Spleen (tissue), 11 donors: ENCODE measurements at regions not wholly inside any gene's neighbourhood (a gene's known extent, or its start where the extent isn't known, plus 50 kb on each side); places are given as distances from the start of the nearest gene placed in this dataset.

Experiments
- DNase-seq: peaks from one replicate; pipeline ENCODE4 v3.0.0-alpha.2; 2020
- H3K27ac ChIP-seq, 8 donors: fragments of 200-600 bp; sonication (generic) in 7 of 8; 1 replicate in 4 of 8; 2 replicates in 4 of 8; pipeline versions ENCODE4 v1.5.0 to v1.8.0; 2016 to 2021; ENCODE audit warnings: inconsistent platforms in 4 of 8, mild to moderate bottlenecking in 4 of 8, moderate library complexity in 1 of 8
- H3K27me3 ChIP-seq, 7 donors: fragments of 200-600 bp; sonication (generic) in 6 of 7; replicated peaks in 1 of 7; 1 replicate in 4 of 7; 2 replicates in 3 of 7; pipeline versions ENCODE4 v1.5.0 to v1.8.0; 2016 to 2021; ENCODE audit warnings: inconsistent platforms in 3 of 7, mild to moderate bottlenecking in 1 of 7
- H3K36me3 ChIP-seq, 6 donors: fragments of 200-600 bp; sonication (generic) in 5 of 6; 1 replicate in 4 of 6; 2 replicates in 2 of 6; pipeline versions ENCODE4 v1.5.0 to v1.8.0; 2016 to 2021; ENCODE audit warnings: inconsistent platforms in 2 of 6
- H3K4me1 ChIP-seq, 6 donors: fragments of 200-600 bp; sonication (generic) in 5 of 6; 1 replicate in 3 of 6; 2 replicates in 3 of 6; pipeline versions ENCODE4 v1.5.0 to v1.8.0; 2016 to 2021; ENCODE audit warnings: inconsistent platforms in 3 of 6
- H3K4me3 ChIP-seq, 8 donors: fragments of 200-600 bp; sonication (generic) in 7 of 8; 1 replicate in 4 of 8; 2 replicates in 4 of 8; pipeline versions ENCODE4 v1.5.0 to v1.8.0; 2016 to 2021; ENCODE audit warnings: inconsistent platforms in 4 of 8, mild to moderate bottlenecking in 4 of 8, moderate library complexity in 2 of 8
- H3K9me3 ChIP-seq, 8 donors: fragments of 200-600 bp; sonication (generic) in 7 of 8; 1 replicate in 4 of 8; 2 replicates in 4 of 8; pipeline versions ENCODE4 v1.5.0 to v1.8.0; 2016 to 2021; ENCODE audit warnings: inconsistent platforms in 4 of 8
- CTCF ChIP-seq, 11 experiments: fragments of 200-600 bp in 7 of 11; fragments of 450-650 bp in 4 of 11; sonication (generic) in 4 of 11; IDR thresholded peaks in 8 of 11; conservative IDR thresholded peaks in 3 of 11; 1 replicate in 7 of 11; 2 replicates in 4 of 11; pipeline versions ENCODE4 v1.4.0 to v1.8.0; 2016 to 2021; ENCODE audit warnings: antibody characterized with exemption in 11 of 11, inconsistent platforms in 4 of 11, mild to moderate bottlenecking in 1 of 11
- POLR2A ChIP-seq, 3 donors: fragments of 450-650 bp; IDR thresholded peaks; one replicate each; pipeline ENCODE4 v1.5.1; 2017; ENCODE audit warnings: antibody characterized with exemption in 3 of 3, mild to moderate bottlenecking in 1 of 3
- POLR2AphosphoS5 ChIP-seq, 3 donors: sonication (generic); formaldehyde crosslinking; IDR thresholded peaks; one replicate each; pipeline ENCODE4 v1.5.1; 2017; ENCODE audit warnings: antibody characterized with exemption in 3 of 3
- WGBS, 5 donors: extraction: QIAGEN DNeasy Blood & Tissue Kit in 3 of 5; methylation state at CpG; one replicate each; pipeline versions ENCODE4 v1.1.5 to v1.1.7; 2013 to 2018; 5-methylcytosine and 5-hydroxymethylcytosine counted together
- intact Hi-C: fragments of 100-400 bp; cut with DNase I; formaldehyde crosslinking; loops from one replicate; pipeline ENCODE4 v1.15.0; 2023; ENCODE audit warnings: low total_unique reads
- donor health status: healthy with polysubstance abuse.
- donor health status: DM: no; HTN: no; CAD: no; lungs with moderate emphysema.
- donor health status: DM: no; HTN: no; CAD: no.
- donor health status: Bipolar disorder and iron deficiency.
- donor health status: healthy.
- donor health status: DM: no; HTN: no; CAD: no.
- donor health status: DM: yes; HTN: yes; CAD: no.

DNA sequence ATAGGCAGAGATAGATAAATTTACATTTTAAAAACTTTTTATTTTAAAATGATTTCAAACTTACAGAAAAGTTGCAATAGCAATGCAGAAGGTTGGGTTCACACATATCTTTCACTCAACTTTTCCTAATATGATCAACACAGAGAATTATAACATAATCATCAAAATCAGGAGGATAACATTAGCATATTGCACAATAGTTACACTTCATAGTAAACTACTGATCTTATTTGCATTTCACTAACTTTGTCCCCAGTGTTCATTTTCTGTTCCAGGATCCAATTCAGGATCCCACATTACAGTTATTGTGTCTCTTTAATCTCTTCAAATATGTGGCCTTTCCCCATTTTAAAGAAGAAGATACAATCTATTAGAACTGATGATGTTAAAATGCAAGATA is 115.4 kb upstream of the ETV6 start:
- H3K4me3 ChIP-seq = no peak overlapping the region
- TF ChIP-seq POLR2A (IDR thresholded peaks at IDR 0.05) (no peak), CTCF (IDR thresholded peaks at IDR 0.05 in 8 of 11, conservative IDR thresholded peaks at IDR 0.05 in 3 of 11) (no peak), POLR2AphosphoS5 (IDR thresholded peaks at IDR 0.05) (no peak)
- intact Hi-C loops = no loop called here
- no peak overlapping the region for H3K27ac ChIP-seq
- H3K9me3 ChIP-seq = peaks cover 0 to 5% (median 0%) of the 10 kb centered on the region in 8 donors
- no peak for DNase-seq
- peaks cover 0 to 7% (median 0%) of the 10 kb centered on the region in 7 donors for H3K27me3 ChIP-seq
- no peaks in the 10 kb centered on the region for H3K4me1 ChIP-seq
- H3K36me3 ChIP-seq = no peaks in the 10 kb centered on the region

DNA sequence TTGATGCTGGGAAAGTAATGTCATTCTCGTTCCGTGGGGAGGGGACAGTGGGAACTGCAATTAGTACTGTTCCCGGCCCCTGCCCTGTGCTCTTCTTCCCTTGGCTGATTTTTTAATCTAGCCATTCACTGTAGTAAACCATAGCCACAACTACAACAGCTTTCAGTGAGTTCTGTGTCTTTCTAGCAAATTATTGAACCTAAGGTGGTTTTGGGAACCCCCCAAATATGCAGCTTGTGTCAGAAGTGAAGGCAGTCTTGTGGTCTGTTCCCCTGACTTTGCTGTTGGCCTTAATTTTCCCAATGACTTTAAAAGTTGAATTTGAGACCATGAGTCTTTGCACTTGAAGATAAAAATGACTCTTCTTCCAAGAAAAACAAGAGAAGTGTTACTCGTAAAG is 114.3 kb upstream of the ETV6 start:
- Histone ChIP-seq H3K27ac (no peak overlapping the region), H3K4me3 (no peak overlapping the region), H3K4me1 (no peaks in the 10 kb centered on the region), H3K27me3 (peaks cover 0 to 7% (median 0%) of the 10 kb centered on the region in 7 donors), H3K9me3 (peaks cover 0 to 5% (median 0%) of the 10 kb centered on the region in 8 donors), H3K36me3 (no peaks in the 10 kb centered on the region)
- DNase-seq = no peak
- WGBS, 5 donors = 89 to 96% (median 93%) methylated on average over 4 of the region's 4 CpGs
- TF ChIP-seq CTCF (IDR thresholded peaks at IDR 0.05 in 8 of 11, conservative IDR thresholded peaks at IDR 0.05 in 3 of 11) = no peak
- no peak for TF ChIP-seq POLR2A (IDR thresholded peaks at IDR 0.05)
- no peak for TF ChIP-seq POLR2AphosphoS5 (IDR thresholded peaks at IDR 0.05)
- intact Hi-C loops = no loop called here

- peaks cover 0 to 5% (median 0%) of the 10 kb centered on the region in 8 donors for H3K9me3 ChIP-seq
- DNase-seq = no peak
- H3K36me3 ChIP-seq = no peaks in the 10 kb centered on the region
- H3K4me3 ChIP-seq = no peak overlapping the region
- H3K27me3 ChIP-seq = no peaks in the 10 kb centered on the region
- WGBS, 5 donors = 82 to 94% (median 89%) methylated on average over 3 of the region's 3 CpGs
- H3K27ac ChIP-seq = no peak overlapping the region
- no peak for TF ChIP-seq POLR2A (IDR thresholded peaks at IDR 0.05)
- no peak for TF ChIP-seq CTCF (IDR thresholded peaks at IDR 0.05 in 8 of 11, conservative IDR thresholded peaks at IDR 0.05 in 3 of 11)
- TF ChIP-seq POLR2AphosphoS5 (IDR thresholded peaks at IDR 0.05) = no peak
- peaks cover 0 to under 1% (median 0%) of the 10 kb centered on the region in 6 donors for H3K4me1 ChIP-seq
- intact Hi-C loops = no loop called here
These were observed 110.3 kb upstream of the ETV6 start for GRCh38 chr12:11539156-11539555.

GRCh38 chr12:11540156-11540555 is 109.3 kb upstream of the ETV6 start:
- H3K4me1 ChIP-seq = peaks cover 3 to 11% (median 4%) of the 10 kb centered on the region in 6 donors
- no peak overlapping the region for H3K4me3 ChIP-seq
- no peak overlapping the region for H3K27ac ChIP-seq
- H3K36me3 ChIP-seq = no peaks in the 10 kb centered on the region
- DNase-seq = no peak
- TF ChIP-seq POLR2A (IDR thresholded peaks at IDR 0.05) (no peak), CTCF (IDR thresholded peaks at IDR 0.05 in 8 of 11, conservative IDR thresholded peaks at IDR 0.05 in 3 of 11) (no peak), POLR2AphosphoS5 (IDR thresholded peaks at IDR 0.05) (no peak)
- H3K27me3 ChIP-seq = no peaks in the 10 kb centered on the region
- 82 to 97% (median 89%) methylated on average over 2 of the region's 2 CpGs for WGBS, 5 donors
- peaks cover 0 to 5% (median 0%) of the 10 kb centered on the region in 8 donors for H3K9me3 ChIP-seq
- intact Hi-C loops = no loop called here
